KMS-11 (cell line): ENCODE measurements at regions not wholly inside any gene's neighbourhood (a gene's known extent, or its start where the extent isn't known, plus 50 kb on each side); places are given as distances from the start of the nearest gene placed in this dataset.

Source experiments
- H2AFZ ChIP-seq: fragments of 200-600 bp; sonication (generic); 2 replicates; pipeline ENCODE4 v1.6.1; 2016; ENCODE audit warnings: antibody characterized with exemption, mixed run types, low read depth
- H3K27ac ChIP-seq: fragments of 200-600 bp; sonication (generic); 2 replicates; pipeline ENCODE4 v1.6.1; 2016; ENCODE audit warnings: mild to moderate bottlenecking, mixed run types
- H3K27me3 ChIP-seq: fragments of 200-600 bp; sonication (generic); 2 replicates; pipeline ENCODE4 v1.6.1; 2017; ENCODE audit warnings: mild to moderate bottlenecking, low read depth, mixed run types, moderate library complexity; ENCODE audit not compliant: insufficient read depth
- H3K36me3 ChIP-seq: fragments of 200-600 bp; sonication (generic); 2 replicates; pipeline ENCODE4 v1.6.1; 2017; ENCODE audit warnings: mild to moderate bottlenecking, mixed run types; ENCODE audit not compliant: insufficient read depth
- H3K4me1 ChIP-seq: fragments of 200-600 bp; sonication (generic); 2 replicates; pipeline ENCODE4 v1.6.1; 2016; ENCODE audit warnings: mild to moderate bottlenecking, low read depth, mixed run types; ENCODE audit not compliant: poor library complexity, severe bottlenecking
- H3K4me2 ChIP-seq: fragments of 200-600 bp; sonication (generic); 2 replicates; pipeline ENCODE4 v1.7.0; 2016; ENCODE audit warnings: mild to moderate bottlenecking, mixed run types
- H3K4me3 ChIP-seq: fragments of 200-600 bp; sonication (generic); IDR thresholded peaks from 2 replicates; pipeline ENCODE4 v1.6.1; 2017; ENCODE audit warnings: low read depth, low read length, mixed read lengths; ENCODE audit not compliant: insufficient read depth
- H3K79me2 ChIP-seq: fragments of 200-600 bp; sonication (generic); 2 replicates; pipeline ENCODE4 v1.6.1; 2016; ENCODE audit warnings: low read depth, mixed run types; ENCODE audit not compliant: insufficient read depth
- H3K9ac ChIP-seq: fragments of 200-600 bp; sonication (generic); 2 replicates; pipeline ENCODE4 v1.6.1; 2016; ENCODE audit warnings: mild to moderate bottlenecking, mixed run types
- H4K20me1 ChIP-seq: fragments of 200-600 bp; sonication (generic); 2 replicates; pipeline ENCODE4 v1.6.1; 2016; ENCODE audit warnings: mild to moderate bottlenecking, mixed run types; ENCODE audit not compliant: insufficient read depth
- CTCF ChIP-seq: fragments of 200-600 bp; sonication (generic); conservative IDR thresholded peaks from 2 replicates; pipeline ENCODE4 v1.6.1; 2017; ENCODE audit warnings: low read depth, mild to moderate bottlenecking, antibody characterized with exemption, low read length, moderate library complexity, mixed read lengths

DNA sequence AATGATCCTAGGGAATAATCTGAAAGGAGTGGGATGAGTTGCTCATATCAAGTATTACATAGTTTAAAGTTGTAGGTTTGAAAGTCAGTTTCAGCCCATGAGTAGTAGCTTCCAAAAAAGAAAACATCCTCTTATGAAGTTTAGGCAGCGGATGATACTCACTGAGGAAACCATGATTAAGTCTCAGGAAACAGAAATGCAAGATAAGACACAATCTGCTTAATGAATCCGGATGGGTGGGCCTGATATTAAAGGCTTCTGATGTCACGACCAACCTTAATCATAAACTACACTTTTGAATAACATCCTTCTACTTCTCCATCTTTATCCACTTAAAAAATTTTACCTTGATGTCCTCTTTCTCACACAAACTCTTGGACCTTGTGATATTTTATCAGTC is 61.8 kb downstream of the S1PR1 start:
- no peaks in the 10 kb centered on the region for H3K36me3 ChIP-seq
- H4K20me1 ChIP-seq: no peaks in the 10 kb centered on the region
- no peak overlapping the region for H3K27ac ChIP-seq
- no peak overlapping the region for H3K4me2 ChIP-seq
- TF ChIP-seq CTCF: no peak
- no peaks in the 10 kb centered on the region for H3K79me2 ChIP-seq
- H3K27me3 ChIP-seq: no peaks in the 10 kb centered on the region
- H3K9ac ChIP-seq: no peak overlapping the region
- H3K4me3 ChIP-seq: no peak overlapping the region
- no peak overlapping the region for H2AFZ ChIP-seq
- H3K4me1 ChIP-seq: peaks cover 5% of the 10 kb centered on the region

- Histone ChIP-seq H3K79me2 (no peaks in the 10 kb centered on the region), H3K4me1 (peaks cover under 1% of the 10 kb centered on the region), H3K9ac (no peak overlapping the region), H3K36me3 (no peaks in the 10 kb centered on the region), H3K27me3 (no peaks in the 10 kb centered on the region), H3K27ac (no peak overlapping the region), H3K4me2 (no peak overlapping the region), H4K20me1 (no peaks in the 10 kb centered on the region), H2AFZ (no peak overlapping the region), H3K4me3 (no peak overlapping the region)
- no peak for TF ChIP-seq CTCF
These were observed 62.3 kb downstream of the S1PR1 start for GRCh38 chr1:101299141-101299540.

- H3K79me2 ChIP-seq: no peaks in the 10 kb centered on the region
- H3K27ac ChIP-seq: no peak overlapping the region
- H3K4me1 ChIP-seq: no peaks in the 10 kb centered on the region
- H3K9ac ChIP-seq: no peak overlapping the region
- H2AFZ ChIP-seq: no peak overlapping the region
- no peak overlapping the region for H3K4me3 ChIP-seq
- H4K20me1 ChIP-seq: no peaks in the 10 kb centered on the region
- no peak for TF ChIP-seq CTCF
- H3K4me2 ChIP-seq: no peak overlapping the region
- H3K36me3 ChIP-seq: no peaks in the 10 kb centered on the region
- no peaks in the 10 kb centered on the region for H3K27me3 ChIP-seq
These were observed 62.9 kb downstream of the S1PR1 start for GRCh38 chr1:101299710-101300109.

DNA sequence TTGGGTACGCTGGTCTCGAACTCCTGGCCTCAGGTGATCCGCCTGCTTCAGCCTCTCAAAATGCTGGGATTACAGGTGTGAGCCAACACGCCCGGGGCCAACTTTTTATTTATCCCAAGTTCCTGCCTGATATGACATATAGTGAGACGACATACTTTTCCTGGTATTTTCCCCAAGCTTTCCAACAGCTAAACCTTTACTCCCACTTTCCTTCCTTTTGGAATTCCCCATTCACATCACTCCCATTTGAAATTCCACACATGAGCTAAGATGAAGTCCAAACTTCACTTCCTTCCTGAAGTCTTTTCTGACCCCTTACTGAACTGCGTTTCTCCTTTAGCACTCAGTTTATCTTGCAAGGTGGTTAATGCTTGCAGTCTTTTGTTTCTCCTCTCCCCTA is 64.1 kb downstream of the S1PR1 start:
- Histone ChIP-seq H4K20me1 (no peaks in the 10 kb centered on the region), H2AFZ (no peak overlapping the region), H3K4me1 (no peaks in the 10 kb centered on the region)

More for the DNA sequence above, 64.1 kb downstream of the S1PR1 start:
- TF ChIP-seq CTCF: no peak
- Histone ChIP-seq H3K79me2 (no peaks in the 10 kb centered on the region), H3K4me2 (no peak overlapping the region), H3K36me3 (no peaks in the 10 kb centered on the region), H3K9ac (no peak overlapping the region), H3K27me3 (no peaks in the 10 kb centered on the region), H3K27ac (no peak overlapping the region), H3K4me3 (no peak overlapping the region)
